ENCODE measurements at regions not wholly inside any gene's neighbourhood (a gene's known extent, or its start where the extent isn't known, plus 50 kb on each side); places are given as distances from the start of the nearest gene placed in this dataset.

- CTCF ChIA-PET = no interaction called here
- H3K4me3 ChIP-seq (ENCODE audit: insufficient read depth, low read depth, low read length) = no peak overlapping the region
- no peak overlapping the region for H3K23ac ChIP-seq (ENCODE audit: low read depth, low read length)
- no peak overlapping the region for H2AK5ac ChIP-seq (ENCODE audit: low read depth, low read length)
- no TSS peak for BruUV-seq (replicated peaks)
- no peaks in the 10 kb centered on the region for H3K9me1 ChIP-seq (ENCODE audit: insufficient read depth, low read length)
- H4K91ac ChIP-seq (ENCODE audit: insufficient read depth, low read depth, low read length) = no peak overlapping the region
- no peak overlapping the region for H3K4me2 ChIP-seq (ENCODE audit: low read depth, low read length)
- intact Hi-C loops (cut with micrococcal nuclease) (no loop called here), in situ Hi-C loops (cut with MboI; ENCODE audit: low sequenced_read_pairs) (no loop called here), dilution Hi-C loops (cut with HindIII; ENCODE audit: low sequenced_read_pairs, unreplicated experiment) (no loop called here)
- H3K27ac ChIP-seq (ENCODE audit: insufficient read depth, low read length) = no peak overlapping the region
- no peak overlapping the region for H2AK9ac ChIP-seq (replicated peaks; ENCODE audit: low read depth, low read length, poor library complexity)
- no peaks in the 10 kb centered on the region for H3K9me3 ChIP-seq (ENCODE audit: control insufficient read depth, insufficient read depth, low read length)
- H3K14ac ChIP-seq (replicated peaks; ENCODE audit: low read depth, low read length) = no peak overlapping the region
- no peak overlapping the region for H3K56ac ChIP-seq (ENCODE audit: extremely low read depth, insufficient read depth, low read length)
- no peaks in the 10 kb centered on the region for H3K4me1 ChIP-seq (ENCODE audit: control insufficient read depth, insufficient read depth, low read length)
- ATAC-seq (ENCODE audit: low read depth) = no peak
- no peak overlapping the region for H2BK20ac ChIP-seq (ENCODE audit: low read depth, low read length)
- H3K18ac ChIP-seq (ENCODE audit: low read depth, low read length) = no peak overlapping the region
- POLR2A ChIA-PET (ENCODE audit: unreplicated experiment) = no interaction called here
- no peaks in the 10 kb centered on the region for H3K79me1 ChIP-seq (ENCODE audit: low read depth in 1 of 2, low read length in 2 of 2)
- no peak overlapping the region for H3K4ac ChIP-seq (ENCODE audit: low read depth, low read length)
- no peak overlapping the region for H3K9ac ChIP-seq (ENCODE audit: low read depth, low read length)
- no peaks in the 10 kb centered on the region for H3K36me3 ChIP-seq (ENCODE audit: control insufficient read depth, insufficient read depth, low read length)
- H2BK15ac ChIP-seq (ENCODE audit: low read depth, low read length) = no peak overlapping the region
- H4K5ac ChIP-seq (ENCODE audit: low read depth, low read length) = no peak overlapping the region
- H2BK120ac ChIP-seq (ENCODE audit: low read depth, low read length) = no peak overlapping the region
- no peak overlapping the region for H4K8ac ChIP-seq (ENCODE audit: low read depth in 2 of 2, low read length in 2 of 2)
- TF ChIP-seq CTCF (conservative IDR thresholded peaks at IDR 0.05; ENCODE audit: low read depth, low read length) (no peak), MXI1 (IDR thresholded peaks at IDR 0.05; ENCODE audit: borderline replicate concordance, low read depth, low read length) (no peak), FOS (IDR thresholded peaks at IDR 0.05; ENCODE audit: low read depth, low read length) (no peak), MAFK (IDR thresholded peaks at IDR 0.05; ENCODE audit: low read depth, low read length) (no peak), BHLHE40 (IDR thresholded peaks at IDR 0.05; ENCODE audit: low read depth, low read length) (no peak), CHD1 (IDR thresholded peaks at IDR 0.05; ENCODE audit: low read depth, low read length) (no peak), NFE2L2 (IDR thresholded peaks at IDR 0.05; ENCODE audit: low read depth, low read length) (no peak), RAD21 (IDR thresholded peaks at IDR 0.05; ENCODE audit: low read length) (no peak), CEBPB (IDR thresholded peaks at IDR 0.05; ENCODE audit: low read depth, low read length) (no peak), SMC3 (IDR thresholded peaks at IDR 0.05; ENCODE audit: low read depth, low read length) (no peak), MAZ (IDR thresholded peaks at IDR 0.05; ENCODE audit: borderline replicate concordance, low read depth, low read length) (no peak), RCOR1 (IDR thresholded peaks at IDR 0.05; ENCODE audit: insufficient replicate concordance, low read length) (no peak), ELK1 (IDR thresholded peaks at IDR 0.05; ENCODE audit: borderline replicate concordance, low read depth, low read length) (no peak)
- no peak overlapping the region for H2AFZ ChIP-seq (replicated peaks; ENCODE audit: low read length, poor library complexity)
- H3K27me3 ChIP-seq (ENCODE audit: control insufficient read depth, insufficient read depth, low read length) = no peaks in the 10 kb centered on the region
- no peak overlapping the region for H2BK5ac ChIP-seq (ENCODE audit: low read depth, low read length, poor library complexity, severe bottlenecking)
- no peak for DNase-seq
- no peaks in the 10 kb centered on the region for H4K20me1 ChIP-seq (ENCODE audit: insufficient read depth, low read length)
Observed at GRCh38 chr14:44657203-44657602, 150.1 kb upstream of the FSCB start.

Measured in IMR-90 (cell line).